Common myeloid progenitor, CD34-positive (primary cell): ENCODE measurements at regions not wholly inside any gene's neighbourhood (a gene's known extent, or its start where the extent isn't known, plus 50 kb on each side); places are given as distances from the start of the nearest gene placed in this dataset.
A peak's percentile ranks its signal among the peaks of the same experiment; 100 is the strongest.

Source experiments
- CTCF ChIA-PET: fragments of 350-600 bp; sonication (Branson Sonifier 250); formaldehyde crosslinking; loops from one replicate; lab custom pipeline; 2021; ENCODE audit warnings: antibody characterized with exemption; lab: Charles Lee
- POLR2A ChIA-PET: fragments of 350-600 bp; sonication (Branson Sonifier 250); formaldehyde crosslinking; loops from one replicate; lab custom pipeline; 2021; ENCODE audit warnings: antibody characterized with exemption; lab: Charles Lee
- DNase-seq, 3 donors: peaks; one replicate each; pipeline versions ENCODE4 v3.0.0 to v3.0.0-alpha.2; 2013
- H3K27ac ChIP-seq, 2 experiments: 1 replicate in 1 of 2; 2 replicates in 1 of 2; pipeline ENCODE4 v1.7.0; 2013; ENCODE audit warnings: inconsistent platforms in 2 of 2, low read length in 2 of 2, mild to moderate bottlenecking in 2 of 2, low read depth in 1 of 2, moderate library complexity in 1 of 2; ENCODE audit not compliant: severe bottlenecking in 2 of 2, insufficient read depth in 1 of 2, poor library complexity in 1 of 2
- H3K27me3 ChIP-seq, 5 experiments: replicated peaks in 2 of 5; 1 replicate in 3 of 5; 2 replicates in 2 of 5; pipeline versions ENCODE4 v1.6.1 to v1.7.0; 2013; ENCODE audit warnings: low read length in 4 of 5, mild to moderate bottlenecking in 2 of 5, moderate library complexity in 2 of 5, inconsistent platforms in 1 of 5; ENCODE audit not compliant: insufficient read depth in 5 of 5, control insufficient read depth in 4 of 5
- H3K36me3 ChIP-seq, 4 experiments: 1 replicate in 2 of 4; 2 replicates in 2 of 4; pipeline versions ENCODE4 v1.6.1 to v1.7.0; 2013; ENCODE audit warnings: low read length in 3 of 4, control low read depth in 1 of 4, mild to moderate bottlenecking in 1 of 4; ENCODE audit not compliant: control insufficient read depth in 4 of 4, insufficient read depth in 4 of 4
- H3K4me1 ChIP-seq, 4 experiments: 1 replicate in 3 of 4; 2 replicates in 1 of 4; pipeline versions ENCODE4 v1.6.1 to v1.7.1; 2013; ENCODE audit warnings: low read length in 3 of 4, mild to moderate bottlenecking in 3 of 4, control low read depth in 1 of 4, inconsistent platforms in 1 of 4, moderate library complexity in 1 of 4; ENCODE audit not compliant: control insufficient read depth in 4 of 4, insufficient read depth in 4 of 4; ENCODE audit errors: control extremely low read depth in 1 of 4
- H3K4me3 ChIP-seq, 7 experiments: 1 replicate in 4 of 7; 2 replicates in 3 of 7; pipeline versions ENCODE4 v1.5.1 to v1.7.0; 2013; ENCODE audit warnings: mild to moderate bottlenecking in 7 of 7, low read length in 6 of 7, moderate library complexity in 6 of 7, inconsistent platforms in 2 of 7, low read depth in 2 of 7, control low read depth in 1 of 7; ENCODE audit not compliant: insufficient read depth in 4 of 7, control insufficient read depth in 1 of 7; ENCODE audit errors: extremely low read depth in 1 of 7
- H3K9me3 ChIP-seq, 5 experiments: 1 replicate in 4 of 5; 2 replicates in 1 of 5; pipeline versions ENCODE4 v1.6.1 to v1.7.1; 2013; ENCODE audit warnings: low read length in 4 of 5, mild to moderate bottlenecking in 2 of 5, inconsistent platforms in 1 of 5, low read depth in 1 of 5, moderate library complexity in 1 of 5; ENCODE audit not compliant: control insufficient read depth in 4 of 5, insufficient read depth in 2 of 5; ENCODE audit errors: control extremely low read depth in 1 of 5
- WGBS: methylation state at CpG from one replicate; pipeline ENCODE4 v1.1.5; 2013; ENCODE audit not compliant: insufficient coverage; 5-methylcytosine and 5-hydroxymethylcytosine counted together

DNA sequence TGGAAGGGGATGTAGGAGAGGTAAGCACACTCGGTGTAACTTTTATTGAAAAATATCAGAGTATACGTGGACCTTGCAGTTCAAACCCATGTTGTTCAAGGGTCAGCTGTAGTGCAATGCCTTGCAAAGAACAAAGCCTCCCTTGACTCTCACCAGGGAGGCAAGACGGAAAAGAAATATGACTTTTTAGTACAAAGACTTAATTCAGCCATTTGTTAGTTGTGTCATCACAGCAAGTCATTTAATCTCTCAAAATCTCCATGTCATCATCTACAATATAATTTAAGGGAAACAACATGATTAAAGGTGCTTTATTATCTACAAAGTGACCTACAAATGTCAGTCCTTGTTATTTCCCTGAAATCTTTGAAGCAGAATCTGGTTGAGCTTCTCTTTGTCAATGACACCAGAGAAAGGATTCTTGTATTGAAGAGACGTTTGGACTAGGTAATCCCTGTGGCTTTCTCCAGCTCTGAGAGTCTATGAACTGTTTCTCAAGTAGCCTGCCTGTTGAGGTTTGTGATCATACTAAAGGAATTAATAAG lies 502.8 kb downstream of the REEP3 start:
- POLR2A ChIA-PET, result no interaction called here

DNA sequence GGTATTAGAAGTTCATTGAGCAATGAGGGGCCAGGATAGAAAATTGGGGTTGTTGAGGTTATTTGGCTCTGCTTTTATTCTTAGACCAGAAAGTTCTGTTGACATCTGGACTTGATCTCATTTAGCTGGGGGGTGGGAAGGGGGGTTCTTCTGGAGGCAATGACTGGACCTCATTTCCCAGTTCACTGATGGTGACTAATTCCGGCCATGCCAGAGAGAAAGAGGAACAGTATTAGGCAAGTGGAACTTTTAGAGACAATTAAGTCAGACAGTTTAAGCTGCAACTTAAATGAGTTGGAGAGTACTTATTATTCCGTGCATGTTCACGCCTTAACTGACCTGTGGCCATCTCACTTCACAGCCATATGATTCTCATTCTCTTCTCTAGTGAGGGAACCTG lies 512.5 kb downstream of the REEP3 start:
- no peaks in the 10 kb centered on the region for H3K9me3 ChIP-seq
- H3K36me3 ChIP-seq, result no peaks in the 10 kb centered on the region
- H3K4me1 ChIP-seq, result no peaks in the 10 kb centered on the region
- WGBS, result 88% methylated on average over 1 of the region's 3 CpGs
- ChIA-PET POLR2A (no interaction called here), CTCF (no interaction called here)
- no peak overlapping the region for H3K4me3 ChIP-seq
- no peak overlapping the region for H3K27ac ChIP-seq
- peaks cover 0 to 4% (median 0%) of the 10 kb centered on the region in 5 experiments for H3K27me3 ChIP-seq
- DNase-seq, result no peak

More for the DNA sequence above, 502.8 kb downstream of the REEP3 start:
- H3K27ac ChIP-seq, result no peak overlapping the region
- 100% methylated on average over 3 of the region's 4 CpGs for WGBS
- DNase-seq, result no peak
- no peaks in the 10 kb centered on the region for H3K36me3 ChIP-seq
- H3K27me3 ChIP-seq, result no peaks in the 10 kb centered on the region
- no peak overlapping the region for H3K4me3 ChIP-seq
- H3K4me1 ChIP-seq, result no peaks in the 10 kb centered on the region
- H3K9me3 ChIP-seq, result peaks cover 0 to 2% (median 0%) of the 10 kb centered on the region in 5 experiments
- CTCF ChIA-PET, result no interaction called here

DNA sequence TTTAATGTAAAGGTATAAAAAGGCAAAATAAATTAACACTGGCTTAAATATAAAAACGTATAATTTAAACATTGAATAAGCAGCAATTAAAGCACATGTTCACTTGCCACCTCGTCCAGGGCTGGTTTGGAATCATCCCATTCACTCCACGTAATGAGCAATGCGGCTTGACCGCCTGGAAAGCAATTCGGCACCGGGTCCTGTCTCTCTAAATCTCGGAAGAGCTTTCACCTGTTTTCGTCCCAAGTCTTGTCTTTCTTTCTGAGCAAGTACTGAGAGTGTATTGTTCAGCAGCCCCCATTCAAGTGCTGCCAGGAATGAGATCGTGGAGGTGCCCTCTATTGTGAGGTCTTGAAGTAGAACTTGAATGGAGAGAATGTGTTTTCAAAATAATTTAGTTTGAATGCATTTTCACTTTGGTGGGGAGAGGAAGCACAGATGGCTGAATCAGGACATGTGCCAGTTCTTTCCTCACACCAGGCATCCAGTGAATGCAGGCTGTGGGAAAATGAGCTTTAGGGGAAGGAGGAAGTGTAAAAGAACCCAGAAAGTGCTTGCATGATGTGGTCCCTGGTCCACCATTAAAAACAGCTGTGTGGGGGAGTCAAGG lies 515.2 kb downstream of the REEP3 start:
- Histone ChIP-seq H3K27me3 (peaks cover 0 to 4% (median 0%) of the 10 kb centered on the region in 5 experiments), H3K27ac (no peak overlapping the region), H3K9me3 (no peaks in the 10 kb centered on the region), H3K36me3 (no peaks in the 10 kb centered on the region), H3K4me3 (no peak overlapping the region), H3K4me1 (peaks cover 0 to 8% (median 8%) of the 10 kb centered on the region in 4 experiments)
- POLR2A ChIA-PET, result no interaction called here
- CTCF ChIA-PET, result no interaction called here
- peak in 1 of 3 donors; percentile 7 for DNase-seq
- 50% methylated on average over 1 of the region's 10 CpGs for WGBS

DNA sequence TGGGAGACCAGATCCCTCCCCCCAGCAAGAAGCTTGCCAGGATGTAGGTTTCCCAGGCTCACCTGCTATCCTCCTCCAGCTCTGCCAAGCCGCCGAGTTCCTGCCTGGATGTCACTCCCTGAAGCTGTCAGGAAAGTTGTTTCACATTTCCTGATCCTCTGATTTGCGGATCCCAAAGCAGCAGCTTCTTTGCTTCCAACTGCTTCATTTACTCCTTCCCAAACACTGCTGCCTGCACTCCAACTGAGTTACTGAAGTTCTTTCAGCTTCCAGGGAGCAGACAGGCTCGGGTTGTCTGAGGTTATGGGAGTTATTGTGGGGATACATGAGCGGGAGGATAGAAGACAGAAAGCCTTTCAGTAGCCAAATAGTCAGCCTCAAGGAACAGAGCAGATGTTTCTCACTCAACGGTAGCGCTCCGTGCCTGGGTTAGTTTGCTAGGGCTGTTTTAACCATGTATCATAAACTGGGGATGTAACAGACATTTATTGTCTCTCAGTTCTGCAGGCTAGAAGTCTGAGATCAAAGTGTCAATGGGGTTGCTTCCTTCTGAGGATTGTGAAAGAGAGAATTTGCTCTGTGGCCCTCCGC lies 516.0 kb downstream of the REEP3 start:
- POLR2A ChIA-PET, result no interaction called here
- CTCF ChIA-PET, result interaction anchor here (0.6 kb wide), 1 partner anchor 261 kb away, joined by 3 read pairs; no protein-coding TSS in a partner anchor
- WGBS, result 88% methylated on average over 7 of the region's 9 CpGs
- H3K27me3 ChIP-seq, result peaks cover 0 to 4% (median 0%) of the 10 kb centered on the region in 5 experiments
- DNase-seq, result no peak
- no peak overlapping the region for H3K27ac ChIP-seq
- no peaks in the 10 kb centered on the region for H3K36me3 ChIP-seq
- no peaks in the 10 kb centered on the region for H3K9me3 ChIP-seq
- peaks cover 0 to 12% (median 11%) of the 10 kb centered on the region in 4 experiments for H3K4me1 ChIP-seq
- H3K4me3 ChIP-seq, result no peak overlapping the region

DNA sequence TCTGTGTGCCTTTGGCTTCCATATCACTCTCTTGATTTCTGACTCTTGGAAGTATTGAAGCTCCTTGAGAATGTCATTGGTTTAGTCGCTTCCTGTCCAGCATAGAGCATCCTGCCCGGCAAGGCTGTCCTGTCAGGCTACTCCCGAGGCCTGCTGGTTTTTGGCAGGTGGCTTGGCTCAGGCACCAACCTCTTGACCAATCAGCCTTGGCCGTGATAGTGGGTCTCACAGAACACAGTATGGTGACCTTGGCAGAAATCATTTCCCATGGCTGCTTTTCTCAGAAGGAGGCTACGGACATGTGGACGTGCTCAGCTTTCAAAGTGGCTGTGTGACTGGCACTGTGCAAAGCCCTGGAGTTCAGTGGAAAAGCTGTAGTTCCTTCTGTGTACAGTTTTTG lies 516.9 kb downstream of the REEP3 start:
- H3K27ac ChIP-seq, result no peak overlapping the region
- peaks cover 0 to 4% (median 0%) of the 10 kb centered on the region in 5 experiments for H3K27me3 ChIP-seq
- H3K36me3 ChIP-seq, result no peaks in the 10 kb centered on the region
- WGBS, result 93% methylated on average over 5 of the region's 6 CpGs
- no peak overlapping the region for H3K4me3 ChIP-seq
- peaks cover 0 to 12% (median 11%) of the 10 kb centered on the region in 4 experiments for H3K4me1 ChIP-seq
- POLR2A ChIA-PET, result no interaction called here
- no peaks in the 10 kb centered on the region for H3K9me3 ChIP-seq
- CTCF ChIA-PET, result interaction anchor here (1.0 kb wide), 1 partner anchor 9 kb away, joined by 5 read pairs; no protein-coding TSS in a partner anchor
- no peak for DNase-seq

DNA sequence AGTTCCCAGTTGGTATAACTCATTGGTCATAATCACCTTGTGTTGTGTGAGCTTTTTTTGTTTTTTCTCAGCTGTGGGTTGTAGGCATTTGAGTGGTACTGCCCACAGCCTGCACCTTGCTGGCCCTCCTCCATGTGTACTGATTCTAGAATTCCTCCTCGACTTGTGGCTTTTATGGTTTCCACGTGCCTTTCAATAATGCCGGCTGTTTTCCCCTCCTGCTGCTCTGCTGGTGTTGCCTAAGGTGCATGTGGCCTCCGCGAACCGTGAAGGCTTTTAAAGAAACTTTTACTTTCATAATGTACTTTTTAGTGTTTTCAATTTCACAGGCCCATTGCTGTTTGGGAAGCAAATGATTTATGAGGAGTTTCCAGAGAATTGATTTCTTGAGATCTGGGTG lies 518.0 kb downstream of the REEP3 start:
- Histone ChIP-seq H3K9me3 (no peaks in the 10 kb centered on the region), H3K4me3 (no peak overlapping the region), H3K27me3 (peaks cover 0 to 4% (median 0%) of the 10 kb centered on the region in 5 experiments), H3K4me1 (peaks cover 0 to 12% (median 11%) of the 10 kb centered on the region in 4 experiments), H3K36me3 (no peaks in the 10 kb centered on the region), H3K27ac (no peak overlapping the region)
- POLR2A ChIA-PET, result no interaction called here
- CTCF ChIA-PET, result interaction anchor here (1.0 to 2.5 kb wide), 2 partner anchors 10 to 90 kb away, joined by 5 read pairs; no protein-coding TSS in a partner anchor
- DNase-seq, result peak in 2 of 3 donors; percentile 14 to 22
- no CpG with 5 or more reads among the region's 6 CpGs for WGBS

DNA sequence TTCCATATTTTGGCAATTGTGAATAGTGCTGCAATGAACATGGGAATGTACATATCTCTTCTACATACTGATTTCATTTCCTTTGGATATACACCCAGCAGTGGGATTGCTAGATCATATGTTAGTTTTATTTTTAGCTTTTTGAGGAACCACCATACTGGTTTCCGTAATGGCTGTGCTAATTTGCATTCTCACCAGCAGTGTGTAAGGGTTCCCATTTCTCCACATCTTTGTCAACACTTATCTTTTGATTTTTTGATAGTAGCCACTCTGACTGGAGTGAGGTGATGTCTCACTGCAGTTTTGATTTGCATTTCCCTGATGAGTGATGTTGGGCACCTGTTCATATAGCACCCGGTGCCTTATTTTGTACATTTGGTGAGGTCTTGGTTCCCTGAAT lies 519.6 kb downstream of the REEP3 start:
- Histone ChIP-seq H3K27ac (no peak overlapping the region), H3K27me3 (peaks cover 0 to 4% (median 0%) of the 10 kb centered on the region in 5 experiments), H3K9me3 (no peaks in the 10 kb centered on the region), H3K4me1 (peaks cover 0 to 12% (median 11%) of the 10 kb centered on the region in 4 experiments), H3K36me3 (no peaks in the 10 kb centered on the region), H3K4me3 (peak overlapping the region in 5 of 7 experiments; percentile 17 to 82 (median 52))
- 14% methylated on average over 1 of the region's 2 CpGs for WGBS
- ChIA-PET CTCF (interaction anchor here (0.9 to 2.8 kb wide), 7 partner anchors 12 to 88 kb away, joined by 3 to 10 read pairs (median 5); no protein-coding TSS in a partner anchor), POLR2A (no interaction called here)
- no peak for DNase-seq
